GM21381 (cell line): ENCODE measurements at regions not wholly inside any gene's neighbourhood (a gene's known extent, or its start where the extent isn't known, plus 50 kb on each side); places are given as distances from the start of the nearest gene placed in this dataset.
"Not testable (repeated sequence)": the region's sequence is repeated elsewhere in the genome, so short reads cannot be mapped to it uniquely, and the experiment has no call there.

Experiments used
- ATAC-seq: cut with Tn5 transposase; IDR thresholded peaks from one replicate; pipeline ENCODE4 v1.9.1; 2021; ENCODE audit warnings: mild to moderate bottlenecking, moderate library complexity; ENCODE audit not compliant: unreplicated experiment

GRCh38 chr11:103798446-103798845 lies 238.0 kb upstream of the DDI1 start:
- no peak for ATAC-seq

- no peak for ATAC-seq
Measured at GRCh38 chr11:103800406-103801114, 235.9 kb upstream of the DDI1 start.

GRCh38 chr11:103803062-103803461 lies 233.4 kb upstream of the DDI1 start:
- ATAC-seq = no peak

GRCh38 chr11:103805688-103806009 lies 230.8 kb upstream of the DDI1 start:
- no peak for ATAC-seq

- ATAC-seq = no peak
Measured at GRCh38 chr11:103806130-103806895, 230.1 kb upstream of the DDI1 start.

GRCh38 chr11:103807806-103808205 lies 228.6 kb upstream of the DDI1 start:
- ATAC-seq = no peak

- no peak for ATAC-seq
Measured at GRCh38 chr11:103808252-103808651, 228.2 kb upstream of the DDI1 start.

GRCh38 chr11:103811870-103812455 lies 224.5 kb upstream of the DDI1 start:
- ATAC-seq = no peak

GRCh38 chr11:103812680-103813079 lies 223.8 kb upstream of the DDI1 start:
- no peak for ATAC-seq

GRCh38 chr11:103820345-103820744 lies 216.1 kb upstream of the DDI1 start:
- ATAC-seq = not testable (repeated sequence)

GRCh38 chr11:103824116-103824515 lies 212.3 kb upstream of the DDI1 start:
- ATAC-seq = no peak

- no peak for ATAC-seq
Measured at GRCh38 chr11:103825469-103825868, 211.0 kb upstream of the DDI1 start.

- no peak for ATAC-seq
Measured at GRCh38 chr11:103826856-103827255, 209.6 kb upstream of the DDI1 start.

GRCh38 chr11:103829596-103829995 lies 206.8 kb upstream of the DDI1 start:
- no peak for ATAC-seq

- no peak for ATAC-seq
Measured at GRCh38 chr11:103830205-103830604, 206.2 kb upstream of the DDI1 start.

- no peak for ATAC-seq
Measured at GRCh38 chr11:103832762-103833161, 203.7 kb upstream of the DDI1 start.

GRCh38 chr11:103842191-103842590 lies 194.2 kb upstream of the DDI1 start:
- no peak for ATAC-seq

- ATAC-seq = no peak
Measured at GRCh38 chr11:103842795-103843194, 193.6 kb upstream of the DDI1 start.

- ATAC-seq = peak; percentile 95
Measured at GRCh38 chr11:103844327-103845215, 191.9 kb upstream of the DDI1 start.

- ATAC-seq = no peak
Measured at GRCh38 chr11:103845331-103845730, 191.1 kb upstream of the DDI1 start.

- no peak for ATAC-seq
Measured at GRCh38 chr11:103848686-103849085, 187.8 kb upstream of the DDI1 start.
